LNCaP clone FGC (cell line): ENCODE measurements at regions not wholly inside any gene's neighbourhood (a gene's known extent, or its start where the extent isn't known, plus 50 kb on each side); places are given as distances from the start of the nearest gene placed in this dataset.

ENCODE experiments used
- DNase-seq: peaks from one replicate; pipeline ENCODE4 v3.0.0-alpha.2; 2011; ENCODE audit warnings: low read depth
- H3K4me3 ChIP-seq: 2 replicates; pipeline ENCODE4 v1.5.1; 2011; ENCODE audit warnings: mild to moderate bottlenecking, low read depth, low read length, control low read depth
- CTCF ChIP-seq: IDR thresholded peaks from 2 replicates; pipeline ENCODE4 v1.5.1; 2012; ENCODE audit warnings: mild to moderate bottlenecking; ENCODE audit not compliant: control insufficient read depth, insufficient read depth; ENCODE audit errors: extremely low read depth

GRCh38 chr5:145585443-145586148 lies 249.5 kb downstream of the PRELID2 start:
- H3K4me3 ChIP-seq: no peak overlapping the region
- no peak for TF ChIP-seq CTCF
- peak; percentile 2 for DNase-seq

- no peak overlapping the region for H3K4me3 ChIP-seq
- DNase-seq: peak; percentile 33
- no peak for TF ChIP-seq CTCF
These were observed 255.8 kb downstream of the PRELID2 start for GRCh38 chr5:145579301-145579700.

GRCh38 chr5:145574889-145575573 lies 260.1 kb downstream of the PRELID2 start:
- no peak overlapping the region for H3K4me3 ChIP-seq
- no peak for DNase-seq
- no peak for TF ChIP-seq CTCF

GRCh38 chr5:145568581-145568980 lies 266.6 kb downstream of the PRELID2 start:
- H3K4me3 ChIP-seq: no peak overlapping the region
- no peak for TF ChIP-seq CTCF
- no peak for DNase-seq

GRCh38 chr5:145562931-145563330 lies 272.2 kb downstream of the PRELID2 start:
- no peak for TF ChIP-seq CTCF
- DNase-seq: no peak

GRCh38 chr5:145558288-145558687 lies 276.9 kb downstream of the PRELID2 start:
- TF ChIP-seq CTCF: no peak
- H3K4me3 ChIP-seq: no peak overlapping the region
- no peak for DNase-seq

More at GRCh38 chr5:145562931-145563330, 272.2 kb downstream of the PRELID2 start:
- no peak overlapping the region for H3K4me3 ChIP-seq
